ENCODE measurements at regions not wholly inside any gene's neighbourhood (a gene's known extent, or its start where the extent isn't known, plus 50 kb on each side); places are given as distances from the start of the nearest gene placed in this dataset.
"Not testable (repeated sequence)": the region's sequence is repeated elsewhere in the genome, so short reads cannot be mapped to it uniquely, and the experiment has no call there.

- DNase-seq (ENCODE audit: low read depth in 1 of 2, low spot score in 1 of 2) = no peak
- no peak overlapping the region for H3K27ac ChIP-seq
- no peak for TF ChIP-seq CTCF (IDR thresholded peaks at IDR 0.05; ENCODE audit: low read depth, low read length)
- H3K9me3 ChIP-seq (ENCODE audit: low read depth) = no peaks in the 10 kb centered on the region
- H3K36me3 ChIP-seq = no peaks in the 10 kb centered on the region
- H3K4me1 ChIP-seq (ENCODE audit: low read depth) = no peaks in the 10 kb centered on the region
- H3K4me3 ChIP-seq = no peak overlapping the region
- no peaks in the 10 kb centered on the region for H3K27me3 ChIP-seq
Measured at GRCh38 chr6:170142559-170142958, 148.3 kb downstream of the DLL1 start.

- not testable (repeated sequence) for H3K4me1 ChIP-seq (ENCODE audit: low read depth); H3K4me3 ChIP-seq; H3K27me3 ChIP-seq; DNase-seq (ENCODE audit: low read depth in 1 of 2, low spot score in 1 of 2); H3K36me3 ChIP-seq; H3K9me3 ChIP-seq (ENCODE audit: low read depth); H3K27ac ChIP-seq
Measured at GRCh38 chr6:170141061-170141460, 149.8 kb downstream of the DLL1 start.

GRCh38 chr6:170140129-170140528 is 150.7 kb downstream of the DLL1 start:
- Histone ChIP-seq H3K36me3 (no peaks in the 10 kb centered on the region), H3K4me3 (no peak overlapping the region), H3K9me3 (ENCODE audit: low read depth) (no peaks in the 10 kb centered on the region), H3K27me3 (no peaks in the 10 kb centered on the region), H3K4me1 (ENCODE audit: low read depth) (no peaks in the 10 kb centered on the region), H3K27ac (no peak overlapping the region)
- DNase-seq (ENCODE audit: low read depth in 1 of 2, low spot score in 1 of 2) = no peak
- no peak for TF ChIP-seq CTCF (IDR thresholded peaks at IDR 0.05; ENCODE audit: low read depth, low read length)

GRCh38 chr6:170139531-170139930 is 151.3 kb downstream of the DLL1 start:
- Histone ChIP-seq H3K27ac (no peak overlapping the region), H3K4me1 (ENCODE audit: low read depth) (no peaks in the 10 kb centered on the region), H3K27me3 (no peaks in the 10 kb centered on the region), H3K9me3 (ENCODE audit: low read depth) (no peaks in the 10 kb centered on the region), H3K4me3 (no peak overlapping the region), H3K36me3 (no peaks in the 10 kb centered on the region)
- no peak for TF ChIP-seq CTCF (IDR thresholded peaks at IDR 0.05; ENCODE audit: low read depth, low read length)
- DNase-seq (ENCODE audit: low read depth in 1 of 2, low spot score in 1 of 2) = no peak

GRCh38 chr6:170139046-170139445 is 151.8 kb downstream of the DLL1 start:
- H3K27ac ChIP-seq; H3K36me3 ChIP-seq; H3K27me3 ChIP-seq; H3K4me1 ChIP-seq (ENCODE audit: low read depth); H3K4me3 ChIP-seq; DNase-seq (ENCODE audit: low read depth in 1 of 2, low spot score in 1 of 2); H3K9me3 ChIP-seq (ENCODE audit: low read depth): not testable (repeated sequence)

- TF ChIP-seq CTCF (IDR thresholded peaks at IDR 0.05; ENCODE audit: low read depth, low read length) = no peak
- H3K27ac ChIP-seq = no peak overlapping the region
- no peaks in the 10 kb centered on the region for H3K27me3 ChIP-seq
- H3K4me3 ChIP-seq = no peak overlapping the region
- no peaks in the 10 kb centered on the region for H3K4me1 ChIP-seq (ENCODE audit: low read depth)
- no peaks in the 10 kb centered on the region for H3K9me3 ChIP-seq (ENCODE audit: low read depth)
- DNase-seq (ENCODE audit: low read depth in 1 of 2, low spot score in 1 of 2) = no peak
- H3K36me3 ChIP-seq = no peaks in the 10 kb centered on the region
Measured at GRCh38 chr6:170137911-170138910, 152.7 kb downstream of the DLL1 start.
